ENCODE measurements at regions not wholly inside any gene's neighbourhood (a gene's known extent, or its start where the extent isn't known, plus 50 kb on each side); places are given as distances from the start of the nearest gene placed in this dataset.

- Histone ChIP-seq H2AFZ (no peak overlapping the region), H3K27ac (no peak overlapping the region), H3K36me3 (ENCODE audit: control insufficient read depth, insufficient read depth, low read length) (no peaks in the 10 kb centered on the region), H3K79me2 (no peaks in the 10 kb centered on the region), H3K4me1 (no peaks in the 10 kb centered on the region), H3K9ac (no peak overlapping the region), H3K27me3 (ENCODE audit: control insufficient read depth, insufficient read depth, low read length) (no peaks in the 10 kb centered on the region), H3K4me2 (ENCODE audit: low read length) (no peak overlapping the region), H3K4me3 (ENCODE audit: low read depth, low read length) (no peak overlapping the region), H3K9me3 (ENCODE audit: control insufficient read depth, low read length) (no peaks in the 10 kb centered on the region)
- TF ChIP-seq CTCF (IDR thresholded peaks at IDR 0.05), result peak; percentile 36
Observed at GRCh38 chr5:100479079-100479688, 56.0 kb upstream of the FAM174A start.

- H3K9ac ChIP-seq, result no peak overlapping the region
- no peaks in the 10 kb centered on the region for H3K79me2 ChIP-seq
- no peak overlapping the region for H3K4me3 ChIP-seq (ENCODE audit: low read depth, low read length)
- H3K36me3 ChIP-seq (ENCODE audit: control insufficient read depth, insufficient read depth, low read length), result no peaks in the 10 kb centered on the region
- no peak overlapping the region for H2AFZ ChIP-seq
- H3K4me1 ChIP-seq, result no peaks in the 10 kb centered on the region
- no peak overlapping the region for H3K27ac ChIP-seq
- no peak overlapping the region for H3K4me2 ChIP-seq (ENCODE audit: low read length)
- H3K27me3 ChIP-seq (ENCODE audit: control insufficient read depth, insufficient read depth, low read length), result no peaks in the 10 kb centered on the region
- TF ChIP-seq CTCF (IDR thresholded peaks at IDR 0.05), result no peak
- no peaks in the 10 kb centered on the region for H3K9me3 ChIP-seq (ENCODE audit: control insufficient read depth, low read length)
Observed at GRCh38 chr5:100472091-100472490, 63.1 kb upstream of the FAM174A start.

- TF ChIP-seq CTCF (IDR thresholded peaks at IDR 0.05), result no peak
- H2AFZ ChIP-seq, result no peak overlapping the region
Observed at GRCh38 chr5:100469767-100470166, 65.4 kb upstream of the FAM174A start.

GRCh38 chr5:100464418-100464817 is 70.8 kb upstream of the FAM174A start:
- no peaks in the 10 kb centered on the region for H3K4me1 ChIP-seq
- H3K27me3 ChIP-seq (ENCODE audit: control insufficient read depth, insufficient read depth, low read length), result no peaks in the 10 kb centered on the region
- H3K36me3 ChIP-seq (ENCODE audit: control insufficient read depth, insufficient read depth, low read length), result no peaks in the 10 kb centered on the region
- no peak for TF ChIP-seq CTCF (IDR thresholded peaks at IDR 0.05)
- H3K4me3 ChIP-seq (ENCODE audit: low read depth, low read length), result no peak overlapping the region
- no peaks in the 10 kb centered on the region for H3K79me2 ChIP-seq
- H3K9ac ChIP-seq, result no peak overlapping the region
- no peak overlapping the region for H2AFZ ChIP-seq
- H3K27ac ChIP-seq, result no peak overlapping the region
- H3K4me2 ChIP-seq (ENCODE audit: low read length), result no peak overlapping the region
- no peaks in the 10 kb centered on the region for H3K9me3 ChIP-seq (ENCODE audit: control insufficient read depth, low read length)

More at GRCh38 chr5:100469767-100470166, 65.4 kb upstream of the FAM174A start:
- Histone ChIP-seq H3K4me3 (ENCODE audit: low read depth, low read length) (no peak overlapping the region), H3K4me2 (ENCODE audit: low read length) (no peak overlapping the region), H3K36me3 (ENCODE audit: control insufficient read depth, insufficient read depth, low read length) (no peaks in the 10 kb centered on the region), H3K27ac (no peak overlapping the region), H3K9me3 (ENCODE audit: control insufficient read depth, low read length) (no peaks in the 10 kb centered on the region), H3K9ac (no peak overlapping the region), H3K4me1 (no peaks in the 10 kb centered on the region), H3K27me3 (ENCODE audit: control insufficient read depth, insufficient read depth, low read length) (no peaks in the 10 kb centered on the region), H3K79me2 (no peaks in the 10 kb centered on the region)

- no peak overlapping the region for H2AFZ ChIP-seq
- H3K79me2 ChIP-seq, result no peaks in the 10 kb centered on the region
- no peaks in the 10 kb centered on the region for H3K4me1 ChIP-seq
- H3K4me3 ChIP-seq (ENCODE audit: low read depth, low read length), result no peak overlapping the region
- no peaks in the 10 kb centered on the region for H3K36me3 ChIP-seq (ENCODE audit: control insufficient read depth, insufficient read depth, low read length)
- H3K9ac ChIP-seq, result no peak overlapping the region
- no peak for TF ChIP-seq CTCF (IDR thresholded peaks at IDR 0.05)
- H3K27me3 ChIP-seq (ENCODE audit: control insufficient read depth, insufficient read depth, low read length), result no peaks in the 10 kb centered on the region
- H3K27ac ChIP-seq, result no peak overlapping the region
- H3K9me3 ChIP-seq (ENCODE audit: control insufficient read depth, low read length), result no peaks in the 10 kb centered on the region
- no peak overlapping the region for H3K4me2 ChIP-seq (ENCODE audit: low read length)
Observed at GRCh38 chr5:100456615-100457014, 78.6 kb upstream of the FAM174A start.
